Bronchial epithelial cell (primary cell): ENCODE measurements at regions not wholly inside any gene's neighbourhood (a gene's known extent, or its start where the extent isn't known, plus 50 kb on each side); places are given as distances from the start of the nearest gene placed in this dataset.

ENCODE experiments used
- DNase-seq: peaks from one replicate; pipeline ENCODE4 v3.0.0-alpha.2; 2010; ENCODE audit warnings: low read depth
- FAIRE-seq: peaks from 2 replicates; lab custom pipeline; 2011; peaks lifted over from hg19 to GRCh38; lab: Jason Lieb, UNC
- H3K27me3 ChIP-seq: 2 replicates; pipeline ENCODE4 v1.5.1; 2011; ENCODE audit warnings: low read length; ENCODE audit not compliant: control insufficient read depth, insufficient read depth
- H3K36me3 ChIP-seq: 2 replicates; pipeline ENCODE4 v1.5.1; 2011; ENCODE audit warnings: low read length; ENCODE audit not compliant: control insufficient read depth, insufficient read depth
- H3K4me3 ChIP-seq: 2 replicates; pipeline ENCODE4 v1.5.1; 2011; ENCODE audit warnings: mild to moderate bottlenecking, low read depth, low read length, control low read depth
- CTCF ChIP-seq: IDR thresholded peaks from 2 replicates; pipeline ENCODE4 v1.5.1; 2011; ENCODE audit warnings: mild to moderate bottlenecking, moderate library complexity, low read length, control low read depth, inconsistent platforms; ENCODE audit not compliant: insufficient read depth, severe bottlenecking

- DNase-seq (no peak), FAIRE-seq (no peak)
- H3K4me3 ChIP-seq = no peak overlapping the region
- no peaks in the 10 kb centered on the region for H3K27me3 ChIP-seq
- TF ChIP-seq CTCF = no peak
- H3K36me3 ChIP-seq = no peaks in the 10 kb centered on the region
Measured at GRCh38 chr12:97168804-97169203, 261.7 kb downstream of the NEDD1 start.

- Histone ChIP-seq H3K4me3 (no peak overlapping the region), H3K36me3 (no peaks in the 10 kb centered on the region), H3K27me3 (no peaks in the 10 kb centered on the region)
- DNase-seq (no peak), FAIRE-seq (no peak)
- TF ChIP-seq CTCF = no peak
Measured at GRCh38 chr12:97169889-97170567, 263.0 kb downstream of the NEDD1 start.

- TF ChIP-seq CTCF = no peak
- Histone ChIP-seq H3K36me3 (no peaks in the 10 kb centered on the region), H3K27me3 (no peaks in the 10 kb centered on the region), H3K4me3 (no peak overlapping the region)
- DNase-seq (no peak), FAIRE-seq (no peak)
Measured at GRCh38 chr12:97173688-97174410, 266.8 kb downstream of the NEDD1 start.

GRCh38 chr12:97177481-97177880 lies 270.4 kb downstream of the NEDD1 start:
- Histone ChIP-seq H3K27me3 (no peaks in the 10 kb centered on the region), H3K36me3 (no peaks in the 10 kb centered on the region), H3K4me3 (no peak overlapping the region)
- FAIRE-seq = no peak
- TF ChIP-seq CTCF = no peak
- DNase-seq = no peak

- no peaks in the 10 kb centered on the region for H3K27me3 ChIP-seq
- H3K4me3 ChIP-seq = no peak overlapping the region
- DNase-seq = no peak
- no peak for TF ChIP-seq CTCF
- H3K36me3 ChIP-seq = no peaks in the 10 kb centered on the region
- no peak for FAIRE-seq
Measured at GRCh38 chr12:97181571-97182265, 274.7 kb downstream of the NEDD1 start.
